H4 (cell line): ENCODE measurements at regions not wholly inside any gene's neighbourhood (a gene's known extent, or its start where the extent isn't known, plus 50 kb on each side); places are given as distances from the start of the nearest gene placed in this dataset.
A peak's percentile ranks its signal among the peaks of the same experiment; 100 is the strongest.

Source experiments
- DNase-seq: peaks from one replicate; pipeline ENCODE4 v3.0.0-alpha.2; 2015; ENCODE audit warnings: low spot score

- peak; percentile 84 for DNase-seq
Observed at GRCh38 chr4:124177647-124178425, 534.7 kb downstream of the ANKRD50 start.

DNA sequence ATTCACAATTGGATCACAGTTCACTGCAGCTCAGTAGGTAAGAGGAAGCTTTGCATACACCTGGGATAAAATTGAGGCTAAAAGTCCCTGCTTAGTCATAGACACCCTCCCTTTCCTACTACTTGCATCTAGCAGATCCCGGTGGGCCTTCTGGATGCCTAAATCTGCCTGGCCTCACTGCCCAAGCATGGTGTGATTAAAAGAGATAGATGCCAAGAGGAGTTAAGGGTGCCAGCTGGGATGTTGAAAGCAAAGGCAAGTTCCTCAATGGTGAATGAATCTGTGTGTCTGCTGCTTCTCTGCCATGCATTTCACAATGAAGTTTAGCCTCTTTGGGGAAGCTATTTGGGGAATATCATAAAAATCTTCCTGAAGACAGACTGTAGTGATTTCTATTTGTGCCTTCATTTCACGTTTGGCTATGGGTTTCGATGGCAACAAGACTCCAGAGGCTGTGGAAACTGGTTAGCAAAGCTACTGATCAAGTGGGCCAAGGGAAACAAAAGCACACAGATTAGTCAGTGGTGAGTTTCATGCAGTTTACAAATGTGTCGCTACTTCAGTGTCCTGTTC lies 534.0 kb downstream of the ANKRD50 start:
- DNase-seq: no peak

- no peak for DNase-seq
Observed at GRCh38 chr4:124179506-124180186, 532.9 kb downstream of the ANKRD50 start.

DNA sequence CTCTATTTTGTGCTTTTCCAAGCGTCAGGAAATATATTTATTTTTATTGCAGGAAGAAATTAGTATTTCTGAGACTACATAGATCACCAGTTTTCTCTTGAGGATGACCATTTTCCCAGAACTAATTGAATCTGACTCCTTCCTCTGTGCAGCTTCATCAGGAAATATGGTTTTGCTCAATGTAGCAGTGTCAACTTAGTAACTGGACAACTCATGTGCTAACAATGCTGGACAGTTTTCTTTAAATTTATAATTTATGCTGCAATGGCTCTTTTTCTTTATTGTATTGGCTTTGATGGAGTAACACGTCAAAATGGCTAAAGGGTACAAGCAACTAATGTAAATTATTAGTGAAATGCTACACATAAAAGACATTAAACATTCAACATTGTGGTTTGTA lies 531.5 kb downstream of the ANKRD50 start:
- no peak for DNase-seq

DNA sequence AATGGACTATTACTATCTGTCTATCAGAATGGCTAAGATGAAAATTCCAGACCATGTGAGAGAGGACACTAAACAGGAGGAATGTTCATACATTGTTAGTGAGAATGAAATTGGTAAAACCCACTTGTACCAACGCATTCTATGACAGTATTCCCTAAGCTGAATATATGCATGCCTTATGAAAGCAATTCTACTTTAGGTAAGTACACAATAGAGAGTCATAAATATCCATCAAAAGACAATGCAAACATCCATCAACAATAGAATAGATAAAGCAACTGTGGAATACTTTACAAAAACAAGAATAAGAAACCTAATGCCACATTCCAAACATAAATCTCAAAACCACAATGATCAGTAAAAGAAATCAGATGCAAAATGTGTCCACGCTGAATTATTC lies 529.3 kb downstream of the ANKRD50 start:
- DNase-seq: no peak

- DNase-seq: no peak
Observed at GRCh38 chr4:124183926-124184325, 528.6 kb downstream of the ANKRD50 start.

DNA sequence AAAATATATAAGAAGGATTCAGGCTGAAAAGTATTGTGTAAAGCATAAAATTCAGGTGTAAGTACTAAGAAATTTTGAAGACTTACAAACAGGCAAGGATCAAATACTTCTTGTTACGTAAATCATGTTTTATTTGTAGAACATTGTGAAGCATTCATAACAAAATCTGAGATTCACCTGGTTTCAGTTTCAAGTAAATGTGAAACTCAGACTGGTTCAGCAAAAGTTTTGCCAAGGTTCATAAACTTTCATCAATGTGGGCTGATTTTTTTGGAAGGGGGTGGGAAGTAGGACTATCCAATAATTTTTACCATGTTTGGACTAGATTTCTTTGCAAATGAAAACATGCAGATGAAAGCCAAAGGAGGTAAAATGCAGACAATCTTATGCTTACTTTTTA lies 527.7 kb downstream of the ANKRD50 start:
- no peak for DNase-seq

GRCh38 chr4:124188595-124188994 lies 523.9 kb downstream of the ANKRD50 start:
- no peak for DNase-seq

- DNase-seq: no peak
Observed at GRCh38 chr4:124189545-124189944, 523.0 kb downstream of the ANKRD50 start.

GRCh38 chr4:124191329-124191728 lies 521.2 kb downstream of the ANKRD50 start:
- no peak for DNase-seq

DNA sequence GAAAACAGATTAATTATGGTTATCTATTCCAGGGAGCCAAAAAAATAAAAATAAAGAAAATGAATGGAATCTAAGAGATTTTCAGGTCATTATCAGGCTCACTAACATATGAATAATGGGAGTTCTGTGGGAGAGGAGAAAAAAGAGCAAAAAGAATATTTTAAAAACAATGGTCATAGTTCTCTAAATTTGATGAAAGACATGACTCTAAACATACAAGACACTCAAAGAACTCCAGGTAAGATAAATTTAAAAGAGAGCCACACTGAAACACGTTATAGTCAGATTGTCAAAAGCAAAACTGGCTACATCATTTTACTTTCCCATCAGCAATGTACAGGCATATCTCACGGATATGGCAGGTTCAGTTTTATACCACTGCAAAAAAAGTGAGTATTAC lies 520.0 kb downstream of the ANKRD50 start:
- DNase-seq: no peak

GRCh38 chr4:124199185-124199584 lies 513.3 kb downstream of the ANKRD50 start:
- no peak for DNase-seq

- DNase-seq: peak; percentile 62
Observed at GRCh38 chr4:124199755-124200154, 512.8 kb downstream of the ANKRD50 start.

DNA sequence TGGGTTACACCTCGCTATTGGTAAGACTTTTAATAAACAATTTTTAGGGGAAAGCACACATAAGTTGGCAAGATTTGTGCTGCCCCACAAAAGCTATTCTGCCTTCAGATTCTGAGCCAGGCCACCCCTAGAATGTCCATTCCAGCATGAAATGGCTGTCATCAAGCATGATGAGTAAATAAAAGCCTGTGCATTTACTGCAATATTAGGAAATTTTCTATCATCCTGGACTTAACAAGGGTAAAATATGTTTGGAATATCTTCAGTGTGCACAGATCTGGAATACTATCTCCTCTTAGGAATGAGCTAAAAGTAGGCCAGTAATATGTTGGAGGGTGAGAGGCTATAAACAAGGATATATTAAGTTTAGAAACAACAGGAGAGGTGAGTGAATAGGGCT lies 510.9 kb downstream of the ANKRD50 start:
- DNase-seq: no peak

DNA sequence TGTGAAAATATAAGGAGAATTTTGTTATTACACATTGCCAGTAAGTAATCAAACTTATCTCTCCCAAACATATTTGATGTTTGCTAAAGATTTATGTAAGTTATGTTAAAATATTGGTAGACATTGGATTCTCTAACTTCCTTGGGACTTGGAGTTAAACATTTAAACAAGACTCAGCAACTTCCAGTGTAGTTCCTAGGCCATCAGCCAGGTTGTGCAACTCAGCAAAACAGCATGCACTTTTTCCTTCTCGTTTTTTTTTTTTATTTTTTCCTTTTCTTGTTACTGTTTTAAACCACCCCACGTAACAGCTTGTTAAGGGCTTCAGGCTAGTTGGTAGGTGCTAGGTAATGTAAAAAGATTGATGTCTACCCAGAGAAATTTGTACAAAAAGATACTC lies 510.4 kb downstream of the ANKRD50 start:
- peak; percentile 35 for DNase-seq

DNA sequence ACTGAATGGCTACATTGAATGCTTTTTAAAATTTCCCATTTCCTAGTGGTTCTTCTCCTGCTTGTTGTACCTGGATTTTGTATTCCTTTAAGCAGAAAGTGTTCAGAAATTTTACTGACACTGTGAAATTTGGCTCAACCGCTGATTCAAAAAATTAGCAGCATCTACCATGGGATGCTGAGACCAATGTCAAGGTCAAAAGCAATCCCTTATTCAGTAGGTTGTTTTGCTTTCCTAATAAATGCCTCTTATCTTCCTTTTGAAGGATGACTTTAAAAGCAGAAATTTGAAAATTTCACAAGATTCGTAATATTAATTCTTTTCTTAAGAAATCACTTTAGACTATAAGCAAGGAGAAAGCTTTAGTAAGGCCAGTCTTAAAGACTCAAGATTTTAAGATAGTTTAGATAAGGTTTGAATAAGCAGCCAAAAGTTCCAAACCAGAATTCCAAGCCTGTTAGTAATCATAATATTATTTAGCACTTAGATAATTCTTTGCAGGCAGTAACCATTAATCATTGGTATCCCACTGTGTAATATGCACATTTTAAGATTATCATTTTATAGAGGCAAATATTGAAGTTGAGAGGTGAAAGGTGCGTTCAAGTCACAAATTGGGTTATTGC lies 508.8 kb downstream of the ANKRD50 start:
- no peak for DNase-seq

DNA sequence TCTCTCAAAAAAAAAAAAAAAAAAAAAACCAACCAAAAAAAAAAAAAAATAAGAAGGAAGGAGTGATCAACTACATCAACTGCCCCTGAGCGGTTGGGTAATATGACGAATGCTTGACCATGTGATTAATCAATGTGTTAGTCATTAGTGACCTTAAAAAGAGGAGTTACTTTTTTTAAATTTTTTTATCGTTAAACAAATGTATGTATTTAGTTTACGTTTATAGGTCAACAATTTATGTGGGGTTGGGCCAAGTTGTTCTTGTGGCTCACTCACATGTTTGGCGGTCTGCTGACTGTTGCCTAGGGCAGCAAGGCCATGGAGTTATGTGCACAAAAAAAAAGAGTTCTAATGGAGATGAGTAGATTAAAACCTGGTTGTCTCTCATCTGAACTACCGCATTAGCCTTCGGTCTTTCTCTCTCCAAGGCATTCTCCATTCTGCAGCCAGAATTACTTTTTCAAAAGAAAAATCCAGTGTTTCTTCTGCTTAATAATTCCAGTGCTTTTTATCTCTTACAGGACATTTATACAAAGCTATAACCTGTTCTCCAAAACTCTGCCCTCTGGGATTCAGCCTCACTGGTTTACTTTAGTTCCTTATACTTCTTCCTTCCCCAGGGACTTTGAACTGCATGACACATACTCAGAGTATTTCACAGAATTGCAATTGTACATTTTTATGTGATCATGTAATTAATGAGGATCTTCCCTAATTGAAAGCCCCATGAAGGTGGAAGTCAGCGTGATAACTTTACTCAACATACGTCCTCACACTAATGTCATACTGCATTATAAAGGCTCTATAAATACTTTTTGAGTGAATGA lies 505.5 kb downstream of the ANKRD50 start:
- DNase-seq: peak; percentile 56

- no peak for DNase-seq
Observed at GRCh38 chr4:124209211-124209610, 503.3 kb downstream of the ANKRD50 start.

DNA sequence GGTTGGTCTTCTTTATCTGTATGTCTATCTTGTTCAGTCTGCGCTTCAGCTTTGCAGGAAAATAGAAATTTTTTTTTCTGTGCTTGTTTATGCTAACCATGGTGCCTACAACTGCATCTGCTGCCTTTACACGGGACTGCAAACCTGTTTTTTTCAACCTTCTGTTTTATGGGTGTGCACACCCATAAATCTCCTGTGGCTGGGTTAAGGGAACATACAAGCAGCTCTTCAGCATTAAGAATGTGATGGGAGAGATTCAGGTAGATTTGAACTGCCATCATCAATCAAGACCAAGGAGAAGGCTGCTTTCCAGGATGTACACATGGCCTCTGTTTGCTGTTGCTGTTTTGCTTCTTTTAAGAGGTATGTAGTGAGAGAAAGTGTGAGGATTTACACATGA lies 502.9 kb downstream of the ANKRD50 start:
- no peak for DNase-seq

DNA sequence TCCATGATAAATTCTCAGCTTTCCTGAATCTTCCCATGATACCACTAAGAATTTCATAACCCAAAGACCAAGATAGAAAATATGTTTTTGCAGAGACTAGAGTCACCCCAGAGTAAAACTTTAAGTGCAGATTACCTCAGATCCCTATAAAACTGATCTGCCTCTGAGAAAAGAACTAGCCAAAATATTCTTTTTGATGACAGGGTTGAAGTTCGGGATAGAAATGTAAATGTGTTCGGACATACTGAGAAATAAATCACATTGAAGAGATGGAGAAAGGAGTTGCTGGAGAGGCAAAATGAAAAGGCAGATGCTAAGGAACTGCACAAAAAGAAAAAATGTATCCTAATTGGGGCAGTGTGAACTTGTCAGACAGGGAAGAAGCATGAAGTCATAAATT lies 501.8 kb downstream of the ANKRD50 start:
- DNase-seq: no peak

DNA sequence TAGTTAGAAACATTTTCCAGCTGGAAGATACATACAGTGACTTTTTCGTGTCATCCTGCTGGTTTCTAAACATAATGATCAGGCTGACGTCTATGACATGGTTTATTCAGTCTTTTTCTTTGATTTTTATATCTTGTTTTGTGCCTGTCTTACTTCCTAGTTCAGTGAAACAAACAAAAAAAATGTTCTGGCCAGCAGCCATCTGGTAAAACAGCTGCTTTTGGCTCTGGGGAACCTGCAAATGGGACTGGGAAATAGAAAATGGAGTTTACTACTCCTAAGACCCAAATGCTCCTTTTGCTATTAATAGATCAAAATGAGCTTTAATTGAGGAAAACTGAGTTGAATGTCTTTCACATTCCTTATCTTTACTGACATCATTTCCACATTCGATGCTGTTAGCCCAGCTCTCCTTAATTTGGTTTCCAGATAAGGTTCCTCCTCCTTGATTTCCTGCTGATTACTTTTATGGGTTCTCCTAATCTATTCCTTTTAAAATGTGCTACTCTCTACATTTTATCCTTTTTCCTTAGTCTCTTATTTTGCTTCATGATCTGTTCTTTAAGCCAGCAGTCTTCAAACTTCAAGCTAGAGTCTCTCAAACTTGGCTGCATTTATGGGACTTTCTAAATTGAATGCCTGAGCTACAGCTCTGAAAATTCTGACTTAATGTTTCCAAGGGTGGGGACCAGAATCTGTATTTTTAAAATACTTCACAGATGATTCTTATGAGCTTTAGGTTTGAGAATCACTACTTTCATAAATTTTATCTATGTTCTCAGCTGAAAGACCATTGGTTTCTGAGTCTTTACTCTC lies 499.5 kb downstream of the ANKRD50 start:
- DNase-seq: no peak
